HEK293 (cell line): ENCODE measurements at regions not wholly inside any gene's neighbourhood (a gene's known extent, or its start where the extent isn't known, plus 50 kb on each side); places are given as distances from the start of the nearest gene placed in this dataset.

Experiments used
- GLIS1 ChIP-seq: fragments of 450-650 bp; formaldehyde crosslinking; IDR thresholded peaks from 2 replicates; pipeline ENCODE4 v1.5.1; 2016; ENCODE audit warnings: missing biosample characterization, missing genetic modification characterization
- KLF9 ChIP-seq: fragments of 450-650 bp; formaldehyde crosslinking; IDR thresholded peaks from 2 replicates; pipeline ENCODE4 v1.5.1; 2016; ENCODE audit warnings: missing biosample characterization, missing genetic modification characterization, low read depth
- PRDM10 ChIP-seq: fragments of 450-650 bp; formaldehyde crosslinking; IDR thresholded peaks from 2 replicates; pipeline ENCODE4 v1.5.1; 2016; ENCODE audit warnings: missing biosample characterization, missing genetic modification characterization
- ZNF214 ChIP-seq: fragments of 450-650 bp; formaldehyde crosslinking; IDR thresholded peaks from 2 replicates; pipeline ENCODE4 v1.5.1; 2017; ENCODE audit warnings: missing biosample characterization, mild to moderate bottlenecking, missing genetic modification characterization, borderline replicate concordance
- ZNF266 ChIP-seq: fragments of 450-650 bp; formaldehyde crosslinking; IDR thresholded peaks from 2 replicates; pipeline ENCODE4 v1.5.1; 2016; ENCODE audit warnings: missing biosample characterization, missing genetic modification characterization, low read depth
- ZNF292 ChIP-seq: fragments of 450-650 bp; formaldehyde crosslinking; IDR thresholded peaks from 2 replicates; pipeline ENCODE4 v1.5.1; 2016; ENCODE audit warnings: low read depth, missing biosample characterization, missing genetic modification characterization, borderline replicate concordance
- ZNF302 ChIP-seq: fragments of 450-650 bp; formaldehyde crosslinking; IDR thresholded peaks from 2 replicates; pipeline ENCODE4 v1.5.1; 2016; ENCODE audit warnings: missing biosample characterization, missing genetic modification characterization, low read depth
- ZNF449 ChIP-seq: fragments of 450-650 bp; formaldehyde crosslinking; IDR thresholded peaks from 2 replicates; pipeline ENCODE4 v1.5.1; 2017; ENCODE audit warnings: missing biosample characterization, mild to moderate bottlenecking, missing genetic modification characterization, moderate library complexity
- TF ChIP-seq, protein P1 (sequence below): fragments of 450-650 bp; formaldehyde crosslinking; IDR thresholded peaks from 2 replicates; pipeline ENCODE4 v1.5.1; 2016; ENCODE audit warnings: missing biosample characterization, missing genetic modification characterization

DNA sequence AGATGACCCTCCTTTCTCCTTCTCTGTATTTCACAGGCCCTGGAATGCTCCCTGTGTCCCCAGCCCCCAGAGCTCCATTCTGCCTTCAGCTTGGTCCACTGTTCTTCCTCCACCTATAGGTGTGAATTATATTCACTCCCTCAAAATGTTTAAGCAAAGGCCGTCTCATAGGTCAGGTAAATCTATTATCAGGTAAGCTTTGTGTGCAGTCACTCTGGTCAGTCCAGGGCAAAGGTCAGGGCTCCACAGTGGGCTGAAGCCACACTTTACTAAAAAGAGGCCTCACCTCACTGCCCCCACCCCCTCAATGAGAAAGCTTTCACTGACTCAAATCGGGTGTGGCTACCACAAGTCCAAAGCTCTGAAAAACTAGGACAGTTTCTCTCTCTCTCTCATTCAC is 65.9 kb downstream of the DNTTIP2 start:
- TF ChIP-seq PRDM10 (tag by site-specific recombination) (no peak), ZNF302 (tag by site-specific recombination) (no peak), GLIS1 (no peak), ZNF292 (tag by site-specific recombination) (no peak), KLF9 (tag by site-specific recombination) (no peak), ZNF449 (no peak), ZNF214 (tag by site-specific recombination) (no peak), ZNF266 (tag by site-specific recombination) (no peak)
- TF ChIP-seq, protein P1, sequence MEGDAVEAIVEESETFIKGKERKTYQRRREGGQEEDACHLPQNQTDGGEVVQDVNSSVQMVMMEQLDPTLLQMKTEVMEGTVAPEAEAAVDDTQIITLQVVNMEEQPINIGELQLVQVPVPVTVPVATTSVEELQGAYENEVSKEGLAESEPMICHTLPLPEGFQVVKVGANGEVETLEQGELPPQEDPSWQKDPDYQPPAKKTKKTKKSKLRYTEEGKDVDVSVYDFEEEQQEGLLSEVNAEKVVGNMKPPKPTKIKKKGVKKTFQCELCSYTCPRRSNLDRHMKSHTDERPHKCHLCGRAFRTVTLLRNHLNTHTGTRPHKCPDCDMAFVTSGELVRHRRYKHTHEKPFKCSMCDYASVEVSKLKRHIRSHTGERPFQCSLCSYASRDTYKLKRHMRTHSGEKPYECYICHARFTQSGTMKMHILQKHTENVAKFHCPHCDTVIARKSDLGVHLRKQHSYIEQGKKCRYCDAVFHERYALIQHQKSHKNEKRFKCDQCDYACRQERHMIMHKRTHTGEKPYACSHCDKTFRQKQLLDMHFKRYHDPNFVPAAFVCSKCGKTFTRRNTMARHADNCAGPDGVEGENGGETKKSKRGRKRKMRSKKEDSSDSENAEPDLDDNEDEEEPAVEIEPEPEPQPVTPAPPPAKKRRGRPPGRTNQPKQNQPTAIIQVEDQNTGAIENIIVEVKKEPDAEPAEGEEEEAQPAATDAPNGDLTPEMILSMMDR (tag by site-specific recombination): no peak
